Liver (tissue), 7 donors: ENCODE measurements at regions not wholly inside any gene's neighbourhood (a gene's known extent, or its start where the extent isn't known, plus 50 kb on each side); places are given as distances from the start of the nearest gene placed in this dataset.
"Not testable (repeated sequence)": the region's sequence is repeated elsewhere in the genome, so short reads cannot be mapped to it uniquely, and the experiment has no call there.

Experiments
- DNase-seq: peaks from one replicate; pipeline ENCODE4 v3.0.0-alpha.2; 2017; ENCODE audit warnings: low spot score
- H3K27ac ChIP-seq, 2 donors: one replicate each; pipeline ENCODE4 v1.7.0; 2013; ENCODE audit warnings: inconsistent platforms in 2 of 2, low read length in 2 of 2, control low read depth in 1 of 2, low read depth in 1 of 2, mild to moderate bottlenecking in 1 of 2
- H3K27me3 ChIP-seq, 4 donors: one replicate each; pipeline versions ENCODE4 v1.6.1 to v1.7.0; 2013; ENCODE audit warnings: low read length in 3 of 4, inconsistent platforms in 1 of 4, mild to moderate bottlenecking in 1 of 4, moderate library complexity in 1 of 4; ENCODE audit not compliant: control insufficient read depth in 4 of 4, insufficient read depth in 4 of 4
- H3K36me3 ChIP-seq, 4 donors: one replicate each; pipeline versions ENCODE4 v1.6.1 to v1.7.0; 2013; ENCODE audit warnings: low read length in 3 of 4, mild to moderate bottlenecking in 3 of 4, low read depth in 1 of 4, moderate library complexity in 1 of 4; ENCODE audit not compliant: control insufficient read depth in 4 of 4, insufficient read depth in 3 of 4
- H3K4me1 ChIP-seq, 4 donors: one replicate each; pipeline versions ENCODE4 v1.6.1 to v1.7.0; 2013; ENCODE audit warnings: low read length in 3 of 4, mild to moderate bottlenecking in 3 of 4, moderate library complexity in 1 of 4; ENCODE audit not compliant: control insufficient read depth in 4 of 4, insufficient read depth in 4 of 4
- H3K4me3 ChIP-seq, 3 donors: one replicate each; pipeline versions ENCODE4 v1.6.1 to v1.7.0; 2013; ENCODE audit warnings: low read length in 3 of 3, control low read depth in 1 of 3, low read depth in 1 of 3, mild to moderate bottlenecking in 1 of 3
- H3K9ac ChIP-seq, 2 donors: one replicate each; pipeline ENCODE4 v1.7.0; 2013; ENCODE audit warnings: low read length in 2 of 2, mild to moderate bottlenecking in 2 of 2, moderate library complexity in 2 of 2, control low read depth in 1 of 2, low read depth in 1 of 2
- H3K9me3 ChIP-seq, 4 donors: one replicate each; pipeline versions ENCODE4 v1.6.1 to v1.7.0; 2013; ENCODE audit warnings: low read length in 3 of 4; ENCODE audit not compliant: control insufficient read depth in 4 of 4
- EGR1 ChIP-seq, 2 donors: IDR thresholded peaks; 2 replicates each; pipeline ENCODE4 v1.6.1; 2016 to 2018; ENCODE audit warnings: antibody characterized with exemption in 2 of 2, low read depth in 2 of 2
- GABPA ChIP-seq, 2 donors: IDR thresholded peaks in 1 of 2; conservative IDR thresholded peaks in 1 of 2; 2 replicates each; pipeline ENCODE4 v1.6.1; 2016; ENCODE audit warnings: antibody characterized with exemption in 2 of 2, mild to moderate bottlenecking in 1 of 2, moderate library complexity in 1 of 2
- HNF4A ChIP-seq, 2 donors: conservative IDR thresholded peaks; 2 replicates each; pipeline ENCODE4 v1.6.1; 2016; ENCODE audit warnings: antibody characterized with exemption in 2 of 2, mild to moderate bottlenecking in 2 of 2
- RAD21 ChIP-seq, 2 donors: IDR thresholded peaks; 2 replicates each; pipeline ENCODE4 v1.6.1; 2016; ENCODE audit warnings: antibody characterized with exemption in 2 of 2, mild to moderate bottlenecking in 2 of 2
- RXRA ChIP-seq, 2 donors: IDR thresholded peaks; 2 replicates each; pipeline ENCODE4 v1.6.1; 2017 to 2018; ENCODE audit warnings: antibody characterized with exemption in 2 of 2, mild to moderate bottlenecking in 1 of 2
- SP1 ChIP-seq: IDR thresholded peaks from 2 replicates; pipeline ENCODE4 v1.6.1; 2018; ENCODE audit warnings: antibody characterized with exemption, mild to moderate bottlenecking
- WGBS: extraction: QIAGEN DNeasy Blood & Tissue Kit; methylation state at CpG from one replicate; pipeline ENCODE4 v1.1.7; 2013; 5-methylcytosine and 5-hydroxymethylcytosine counted together
- TF ChIP-seq, protein P1 (sequence below): IDR thresholded peaks from 2 replicates; pipeline ENCODE4 v1.6.1; 2016; ENCODE audit warnings: antibody characterized with exemption, mild to moderate bottlenecking
- TF ChIP-seq, protein P2 (sequence below): IDR thresholded peaks from 2 replicates; pipeline ENCODE4 v1.6.1; 2016; ENCODE audit warnings: antibody characterized with exemption
- donor health status: healthy.
- donor health status: healthy.
- donor health status: healthy.
- donor health status: healthy.

GRCh38 chr4:148842843-148843242, 400.6 kb upstream of the NR3C2 start:
- H3K9ac ChIP-seq: no peak overlapping the region
- H3K36me3 ChIP-seq: no peaks in the 10 kb centered on the region
- 72% methylated on average over 3 of the region's 3 CpGs for WGBS
- no peaks in the 10 kb centered on the region for H3K9me3 ChIP-seq
- no peak overlapping the region for H3K27ac ChIP-seq
- no peak overlapping the region for H3K4me3 ChIP-seq
- no peaks in the 10 kb centered on the region for H3K4me1 ChIP-seq
- TF ChIP-seq, protein P1, sequence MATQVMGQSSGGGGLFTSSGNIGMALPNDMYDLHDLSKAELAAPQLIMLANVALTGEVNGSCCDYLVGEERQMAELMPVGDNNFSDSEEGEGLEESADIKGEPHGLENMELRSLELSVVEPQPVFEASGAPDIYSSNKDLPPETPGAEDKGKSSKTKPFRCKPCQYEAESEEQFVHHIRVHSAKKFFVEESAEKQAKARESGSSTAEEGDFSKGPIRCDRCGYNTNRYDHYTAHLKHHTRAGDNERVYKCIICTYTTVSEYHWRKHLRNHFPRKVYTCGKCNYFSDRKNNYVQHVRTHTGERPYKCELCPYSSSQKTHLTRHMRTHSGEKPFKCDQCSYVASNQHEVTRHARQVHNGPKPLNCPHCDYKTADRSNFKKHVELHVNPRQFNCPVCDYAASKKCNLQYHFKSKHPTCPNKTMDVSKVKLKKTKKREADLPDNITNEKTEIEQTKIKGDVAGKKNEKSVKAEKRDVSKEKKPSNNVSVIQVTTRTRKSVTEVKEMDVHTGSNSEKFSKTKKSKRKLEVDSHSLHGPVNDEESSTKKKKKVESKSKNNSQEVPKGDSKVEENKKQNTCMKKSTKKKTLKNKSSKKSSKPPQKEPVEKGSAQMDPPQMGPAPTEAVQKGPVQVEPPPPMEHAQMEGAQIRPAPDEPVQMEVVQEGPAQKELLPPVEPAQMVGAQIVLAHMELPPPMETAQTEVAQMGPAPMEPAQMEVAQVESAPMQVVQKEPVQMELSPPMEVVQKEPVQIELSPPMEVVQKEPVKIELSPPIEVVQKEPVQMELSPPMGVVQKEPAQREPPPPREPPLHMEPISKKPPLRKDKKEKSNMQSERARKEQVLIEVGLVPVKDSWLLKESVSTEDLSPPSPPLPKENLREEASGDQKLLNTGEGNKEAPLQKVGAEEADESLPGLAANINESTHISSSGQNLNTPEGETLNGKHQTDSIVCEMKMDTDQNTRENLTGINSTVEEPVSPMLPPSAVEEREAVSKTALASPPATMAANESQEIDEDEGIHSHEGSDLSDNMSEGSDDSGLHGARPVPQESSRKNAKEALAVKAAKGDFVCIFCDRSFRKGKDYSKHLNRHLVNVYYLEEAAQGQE: no peak
- TF ChIP-seq HNF4A (conservative IDR thresholded peaks at IDR 0.05): no peak
- TF ChIP-seq SP1: no peak
- no peaks in the 10 kb centered on the region for H3K27me3 ChIP-seq
- no peak for DNase-seq

GRCh38 chr4:148837571-148837970, 395.4 kb upstream of the NR3C2 start:
- H3K4me1 ChIP-seq, DNase-seq, H3K9ac ChIP-seq, H3K27me3 ChIP-seq, H3K36me3 ChIP-seq, H3K4me3 ChIP-seq, H3K27ac ChIP-seq, H3K9me3 ChIP-seq: not testable (repeated sequence)
- WGBS: 94% methylated on average over 2 of the region's 2 CpGs

DNA sequence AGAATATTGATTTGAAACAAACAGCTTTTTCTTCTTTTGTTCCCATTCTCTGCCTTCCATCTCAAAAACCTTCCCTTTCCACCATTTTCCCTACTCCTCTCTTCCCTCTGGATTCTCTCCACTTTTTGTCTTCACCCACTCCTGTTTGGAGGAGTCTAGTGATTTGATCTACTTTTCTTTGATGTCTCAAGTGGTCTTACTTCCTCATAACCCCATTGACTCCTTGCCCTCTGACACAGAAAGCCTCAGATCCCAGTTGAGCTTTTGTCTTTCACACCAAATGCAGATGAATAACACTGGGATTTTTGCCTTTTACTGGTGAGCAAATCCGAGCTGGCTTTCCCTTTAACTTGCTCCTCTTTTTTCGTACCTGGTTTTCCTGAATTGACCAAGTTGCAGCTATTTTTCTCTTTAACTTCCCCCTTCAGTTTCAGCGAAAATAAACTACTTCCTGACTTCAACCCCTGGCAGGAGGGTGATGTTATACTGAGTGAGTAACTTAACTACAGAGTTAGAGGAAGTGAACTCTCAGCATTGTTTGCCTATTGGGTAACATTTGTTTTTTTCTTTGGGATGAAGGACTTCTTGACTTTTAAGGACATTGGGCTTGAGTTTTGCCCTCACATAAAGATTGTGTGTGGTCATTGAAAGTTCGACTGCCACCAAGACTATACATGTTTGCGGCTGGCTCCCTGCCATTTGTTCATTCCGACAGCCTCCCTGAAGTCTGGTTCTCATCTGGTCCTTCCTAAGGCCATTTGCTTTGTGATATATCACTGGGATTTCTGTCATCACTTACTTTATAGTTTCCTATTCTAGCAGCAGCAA, 392.8 kb upstream of the NR3C2 start:
- no peak for DNase-seq
- Histone ChIP-seq H3K4me1 (no peaks in the 10 kb centered on the region), H3K36me3 (no peaks in the 10 kb centered on the region), H3K27ac (no peak overlapping the region), H3K4me3 (no peak overlapping the region), H3K9ac (no peak overlapping the region), H3K27me3 (no peaks in the 10 kb centered on the region), H3K9me3 (no peaks in the 10 kb centered on the region)
- TF ChIP-seq EGR1 (IDR thresholded peaks at IDR 0.05; ENCODE audit: low read depth in 2 of 2) (peak in 1 of 2 donors; percentile 14), RXRA (IDR thresholded peaks at IDR 0.05) (peak in 1 of 2 donors; percentile 8), RAD21 (IDR thresholded peaks at IDR 0.05) (peak in 1 of 2 donors; percentile 11), HNF4A (conservative IDR thresholded peaks at IDR 0.05) (no peak), GABPA (IDR thresholded peaks at IDR 0.05 in 1 of 2, conservative IDR thresholded peaks at IDR 0.05 in 1 of 2) (peak in 1 of 2 donors; percentile 23)
- TF ChIP-seq, protein P2, sequence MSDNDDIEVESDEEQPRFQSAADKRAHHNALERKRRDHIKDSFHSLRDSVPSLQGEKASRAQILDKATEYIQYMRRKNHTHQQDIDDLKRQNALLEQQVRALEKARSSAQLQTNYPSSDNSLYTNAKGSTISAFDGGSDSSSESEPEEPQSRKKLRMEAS: no peak
- TF ChIP-seq, protein P1: no peak
- WGBS: 48% methylated on average over 6 of the region's 6 CpGs
